ENCODE measurements at regions not wholly inside any gene's neighbourhood (a gene's known extent, or its start where the extent isn't known, plus 50 kb on each side); places are given as distances from the start of the nearest gene placed in this dataset.

GRCh38 chr7:114008696-114009095, 89.9 kb upstream of the PPP1R3A start:
- Histone ChIP-seq H3K9me3 (ENCODE audit: control insufficient read depth, insufficient read depth, low read length) (no peaks in the 10 kb centered on the region), H3K4me3 (ENCODE audit: low read depth, low read length) (no peak overlapping the region), H3K27ac (ENCODE audit: low read depth, low read length) (no peak overlapping the region), H3K27me3 (ENCODE audit: control insufficient read depth, insufficient read depth, low read length) (no peaks in the 10 kb centered on the region)
- TF ChIP-seq CTCF (IDR thresholded peaks at IDR 0.05; ENCODE audit: low read depth, low read length): no peak
- ChIA-PET CTCF (no interaction called here), POLR2A (no interaction called here)
- DNase-seq (ENCODE audit: low read depth, low spot score): no peak

GRCh38 chr7:114007386-114007785, 88.6 kb upstream of the PPP1R3A start:
- TF ChIP-seq CTCF (IDR thresholded peaks at IDR 0.05; ENCODE audit: low read depth, low read length): no peak
- ChIA-PET CTCF (no interaction called here), POLR2A (no interaction called here)
- Histone ChIP-seq H3K4me3 (ENCODE audit: low read depth, low read length) (no peak overlapping the region), H3K9me3 (ENCODE audit: control insufficient read depth, insufficient read depth, low read length) (no peaks in the 10 kb centered on the region), H3K27me3 (ENCODE audit: control insufficient read depth, insufficient read depth, low read length) (no peaks in the 10 kb centered on the region), H3K27ac (ENCODE audit: low read depth, low read length) (no peak overlapping the region)
- no peak for DNase-seq (ENCODE audit: low read depth, low spot score)

GRCh38 chr7:113998934-113999333, 80.1 kb upstream of the PPP1R3A start:
- CTCF ChIA-PET: no interaction called here
- no peak for DNase-seq (ENCODE audit: low read depth, low spot score)
- no peak for TF ChIP-seq CTCF (IDR thresholded peaks at IDR 0.05; ENCODE audit: low read depth, low read length)
- H3K9me3 ChIP-seq (ENCODE audit: control insufficient read depth, insufficient read depth, low read length): no peaks in the 10 kb centered on the region
- POLR2A ChIA-PET: no interaction called here
- H3K4me3 ChIP-seq (ENCODE audit: low read depth, low read length): no peak overlapping the region
- no peak overlapping the region for H3K27ac ChIP-seq (ENCODE audit: low read depth, low read length)
- no peaks in the 10 kb centered on the region for H3K27me3 ChIP-seq (ENCODE audit: control insufficient read depth, insufficient read depth, low read length)

GRCh38 chr7:113996405-113996804, 77.6 kb upstream of the PPP1R3A start:
- no peaks in the 10 kb centered on the region for H3K27me3 ChIP-seq (ENCODE audit: control insufficient read depth, insufficient read depth, low read length)
- no peak overlapping the region for H3K4me3 ChIP-seq (ENCODE audit: low read depth, low read length)
- CTCF ChIA-PET: no interaction called here
- H3K9me3 ChIP-seq (ENCODE audit: control insufficient read depth, insufficient read depth, low read length): no peaks in the 10 kb centered on the region
- POLR2A ChIA-PET: no interaction called here
- DNase-seq (ENCODE audit: low read depth, low spot score): no peak
- TF ChIP-seq CTCF (IDR thresholded peaks at IDR 0.05; ENCODE audit: low read depth, low read length): no peak
- H3K27ac ChIP-seq (ENCODE audit: low read depth, low read length): no peak overlapping the region

- H3K27me3 ChIP-seq (ENCODE audit: control insufficient read depth, insufficient read depth, low read length): no peaks in the 10 kb centered on the region
- no peak for DNase-seq (ENCODE audit: low read depth, low spot score)
- TF ChIP-seq CTCF (IDR thresholded peaks at IDR 0.05; ENCODE audit: low read depth, low read length): no peak
- no peaks in the 10 kb centered on the region for H3K9me3 ChIP-seq (ENCODE audit: control insufficient read depth, insufficient read depth, low read length)
- no peak overlapping the region for H3K27ac ChIP-seq (ENCODE audit: low read depth, low read length)
- CTCF ChIA-PET: no interaction called here
- POLR2A ChIA-PET: no interaction called here
- H3K4me3 ChIP-seq (ENCODE audit: low read depth, low read length): no peak overlapping the region
Measured at GRCh38 chr7:113986216-113986615, 67.4 kb upstream of the PPP1R3A start.

Data from AG04450 (cell line).